GM21723 (cell line): ENCODE measurements at regions not wholly inside any gene's neighbourhood (a gene's known extent, or its start where the extent isn't known, plus 50 kb on each side); places are given as distances from the start of the nearest gene placed in this dataset.

Experiments used
- ATAC-seq: cut with Tn5 transposase; IDR thresholded peaks from one replicate; pipeline ENCODE4 v1.9.1; 2021; ENCODE audit warnings: mild to moderate bottlenecking, moderate library complexity; ENCODE audit not compliant: unreplicated experiment

DNA sequence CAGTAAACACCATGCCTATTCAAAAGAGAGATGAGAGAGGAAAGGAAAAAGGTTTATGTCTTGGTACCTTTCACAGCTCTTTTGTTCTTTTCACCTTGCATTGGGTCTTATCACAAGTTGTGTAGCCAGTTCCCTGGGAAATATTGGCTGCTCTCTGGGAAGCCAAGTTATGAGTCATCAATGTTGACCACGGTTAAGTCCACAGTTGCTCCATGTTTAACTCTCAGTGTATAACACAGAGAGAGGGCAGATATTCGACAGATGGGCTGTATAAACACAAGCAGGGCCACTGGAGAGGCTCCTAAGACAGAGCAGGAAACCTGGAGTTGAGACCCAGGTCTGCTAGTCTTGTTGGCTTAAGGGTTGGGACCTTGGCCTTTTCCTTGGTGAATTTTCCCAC lies 718.6 kb downstream of the QKI start:
- no peak for ATAC-seq

DNA sequence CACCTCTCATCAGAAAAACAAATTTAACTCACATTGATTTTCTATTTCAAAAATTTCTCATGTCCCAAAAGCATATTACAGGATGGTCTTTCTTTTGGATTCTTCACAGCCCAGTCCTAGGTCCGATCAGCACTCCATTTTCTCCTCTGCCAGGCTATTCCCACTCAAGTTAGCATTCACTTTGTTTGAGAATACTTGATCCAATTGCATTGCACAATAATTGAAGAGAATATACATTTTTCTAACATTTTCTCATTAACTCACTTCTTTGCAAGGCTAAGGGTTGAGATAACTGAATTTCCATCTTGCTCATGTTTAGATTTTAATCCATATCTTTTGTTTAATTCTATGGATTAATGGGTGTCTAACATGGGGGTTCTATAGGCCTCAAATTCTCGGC lies 716.1 kb downstream of the QKI start:
- no peak for ATAC-seq

DNA sequence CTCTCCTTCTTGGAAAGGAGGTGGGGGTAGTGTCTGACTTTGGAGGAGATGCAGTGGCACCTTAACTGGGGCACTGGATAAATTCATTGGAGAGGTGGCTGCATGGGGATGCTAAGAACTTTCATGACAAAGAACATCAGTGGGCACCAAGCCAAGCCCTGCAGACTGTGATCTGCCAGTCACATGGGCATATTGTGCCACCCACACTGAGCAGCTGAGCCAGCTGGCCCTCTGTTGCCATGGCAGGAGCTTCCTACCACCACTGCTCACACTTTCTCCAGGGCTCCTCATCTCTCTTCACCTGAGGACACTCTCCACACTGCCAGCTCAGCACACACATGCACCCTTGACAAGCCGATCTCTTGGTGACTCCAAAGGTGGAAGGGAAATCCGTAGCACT lies 715.6 kb downstream of the QKI start:
- ATAC-seq: no peak

DNA sequence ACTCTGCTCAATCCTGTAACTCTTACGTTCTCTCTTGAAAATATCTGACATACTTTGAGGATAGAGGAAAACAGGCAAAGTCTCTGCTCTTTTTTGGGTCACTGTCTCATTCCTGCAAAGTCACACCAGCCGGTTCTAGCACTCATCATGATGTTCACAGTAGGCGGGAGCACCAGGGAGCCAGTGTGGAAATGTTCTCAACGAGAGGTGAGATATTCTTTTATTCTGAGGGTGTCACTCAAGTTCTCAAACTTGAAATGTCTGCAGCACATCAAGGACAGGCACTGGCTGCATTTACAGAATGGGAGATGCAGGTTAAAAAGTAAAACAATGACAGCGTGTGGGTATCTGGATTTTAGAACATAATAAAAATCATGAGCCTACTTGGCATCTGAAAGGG lies 714.7 kb downstream of the QKI start:
- no peak for ATAC-seq

DNA sequence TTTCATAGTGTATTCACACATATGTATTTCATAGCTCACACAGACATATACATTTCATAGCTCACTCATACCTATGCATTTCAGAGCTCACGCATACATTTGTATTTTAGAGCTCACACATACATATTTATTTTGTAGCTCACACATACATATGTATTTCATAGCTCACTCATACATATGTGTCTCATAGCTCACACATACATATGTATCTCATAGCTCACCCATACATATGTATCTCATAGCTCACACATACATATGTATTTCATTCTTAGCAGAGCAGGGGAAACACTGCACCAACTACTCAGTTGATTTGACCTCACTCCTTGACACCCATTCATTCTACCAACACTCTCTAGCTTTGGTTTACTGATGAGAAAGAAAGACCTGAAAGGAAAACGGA lies 713.6 kb downstream of the QKI start:
- no peak for ATAC-seq

DNA sequence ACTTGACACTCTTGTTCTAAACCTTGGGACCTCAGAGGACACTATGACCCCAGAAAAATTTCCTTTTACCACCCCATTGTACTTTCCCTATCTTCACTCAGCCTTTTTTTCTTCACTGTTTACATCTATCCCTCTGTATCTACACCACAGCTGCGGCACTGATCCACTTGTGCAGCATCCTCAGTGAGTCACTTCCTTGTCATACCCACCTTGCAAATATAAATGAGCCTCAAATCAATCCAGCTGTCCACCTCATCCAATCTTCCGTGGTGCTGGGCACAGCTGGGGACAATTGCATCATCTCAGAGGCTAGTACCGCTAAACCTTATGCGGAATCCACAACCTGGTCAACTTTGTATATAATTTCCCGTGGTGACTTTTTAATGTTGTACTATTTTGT lies 710.5 kb downstream of the QKI start:
- ATAC-seq: no peak

DNA sequence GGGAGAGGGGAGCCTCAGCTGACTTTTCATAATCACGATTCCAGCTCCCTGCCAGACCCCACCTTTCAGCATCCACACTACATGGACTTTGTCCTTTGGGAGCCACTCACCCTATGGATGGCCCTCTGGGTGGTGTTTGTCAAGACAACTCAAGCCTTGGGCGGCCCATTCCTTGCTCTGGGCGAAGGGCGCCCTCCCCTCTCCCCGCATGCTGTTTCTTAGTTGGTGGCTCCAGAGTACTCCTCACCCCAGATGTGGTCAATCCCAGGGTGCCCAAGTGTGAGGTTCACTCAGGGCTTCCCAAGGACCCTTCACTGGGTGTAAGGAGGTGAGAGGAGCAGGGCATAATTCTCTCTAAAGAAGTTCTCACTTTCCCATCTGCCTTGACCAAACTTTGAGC lies 710.0 kb downstream of the QKI start:
- no peak for ATAC-seq

DNA sequence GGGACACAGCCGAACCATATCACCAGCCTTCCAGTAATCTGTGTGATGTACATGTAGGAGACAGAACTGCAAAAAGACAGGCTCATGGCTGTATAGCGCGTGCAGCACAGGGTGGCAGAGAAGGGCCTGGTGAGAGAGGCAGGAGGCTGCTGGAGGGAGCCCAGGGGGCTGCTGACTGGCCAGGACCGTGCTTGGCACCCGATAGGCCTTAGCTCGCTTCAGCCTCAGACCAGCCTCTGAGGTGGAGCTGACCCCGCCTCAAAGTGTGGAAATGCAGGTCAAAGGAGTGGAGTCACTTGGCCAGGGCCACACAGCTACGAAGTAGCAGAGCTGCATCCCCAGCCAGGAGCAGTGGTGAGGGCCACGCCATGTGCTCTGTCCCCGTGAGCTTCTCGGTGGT lies 707.6 kb downstream of the QKI start:
- no peak for ATAC-seq

DNA sequence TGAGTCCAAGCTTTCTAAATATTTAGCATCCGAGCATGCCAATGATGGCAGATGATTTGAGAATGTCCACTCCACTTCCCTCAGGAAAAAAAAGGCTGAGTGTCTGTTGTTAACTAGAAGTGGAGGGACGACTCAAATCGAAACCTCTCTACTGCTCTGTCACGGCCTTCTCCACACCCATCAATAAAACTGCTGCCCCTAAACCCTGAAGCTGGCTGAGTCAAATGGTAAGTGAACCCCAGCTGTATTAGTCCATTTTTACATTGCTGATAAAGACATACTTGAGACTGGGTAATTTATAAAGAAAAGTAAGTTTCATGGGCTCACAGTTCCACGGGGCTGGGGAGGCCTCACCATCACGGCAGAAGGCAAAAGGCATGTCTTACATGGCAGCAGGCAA lies 707.0 kb downstream of the QKI start:
- ATAC-seq: no peak

DNA sequence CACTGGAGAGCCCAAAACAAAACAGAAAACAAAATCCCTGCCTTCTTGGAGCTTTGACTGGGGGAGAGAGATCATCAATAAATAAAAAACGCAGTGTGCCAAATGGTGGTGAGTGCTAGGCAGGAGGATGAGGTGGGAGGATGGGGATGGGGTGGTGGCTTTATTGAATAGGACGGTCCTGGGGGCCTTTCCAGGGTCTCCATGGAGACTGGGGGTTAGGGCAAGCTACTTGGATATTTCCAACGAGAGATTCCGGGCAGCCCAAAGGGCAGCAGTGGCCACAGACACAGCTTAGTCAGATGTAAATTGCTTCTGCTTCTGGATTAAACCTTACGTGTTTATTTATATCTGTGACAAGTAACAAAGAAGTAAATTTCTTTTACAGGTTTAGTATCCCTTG lies 700.1 kb downstream of the QKI start:
- ATAC-seq: no peak

DNA sequence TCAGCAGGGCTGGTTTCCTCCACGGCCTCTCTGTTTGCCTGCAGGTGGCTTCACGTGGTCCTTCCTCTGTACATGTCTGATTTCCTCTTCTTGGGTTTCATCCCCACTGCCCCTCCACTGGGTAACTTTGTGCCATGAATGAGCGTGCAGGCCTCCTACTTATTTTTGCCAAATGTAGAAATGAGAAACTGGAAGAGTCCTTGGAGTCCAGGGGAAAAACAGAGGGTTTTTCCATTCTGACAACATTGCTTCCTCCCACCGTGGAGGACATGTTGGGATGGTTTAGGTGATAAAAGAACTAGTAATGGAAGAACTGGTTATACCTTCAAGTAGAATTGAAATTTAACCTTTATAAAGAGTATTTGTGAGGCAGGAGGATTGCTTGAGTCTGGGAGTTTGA lies 699.5 kb downstream of the QKI start:
- ATAC-seq: no peak

DNA sequence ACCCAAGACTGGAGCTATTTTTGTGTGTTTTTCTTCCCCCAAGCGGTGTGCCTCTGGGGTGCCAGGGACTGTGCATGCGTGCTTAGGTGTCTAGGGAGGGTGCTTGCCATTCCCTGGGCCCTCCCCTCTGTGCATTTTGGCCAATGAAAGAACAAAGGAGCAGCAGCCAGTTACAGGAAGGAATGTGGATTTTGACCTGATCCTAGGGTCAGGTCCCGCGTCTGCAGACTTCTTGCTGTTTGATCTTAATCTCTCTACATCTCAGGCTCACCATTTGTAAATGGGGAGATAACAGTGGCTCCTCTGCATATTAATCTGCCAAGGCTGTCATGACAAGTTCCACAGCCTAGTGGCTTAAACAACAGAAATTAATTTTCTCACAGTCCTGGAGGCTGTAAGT lies 699.1 kb downstream of the QKI start:
- no peak for ATAC-seq

DNA sequence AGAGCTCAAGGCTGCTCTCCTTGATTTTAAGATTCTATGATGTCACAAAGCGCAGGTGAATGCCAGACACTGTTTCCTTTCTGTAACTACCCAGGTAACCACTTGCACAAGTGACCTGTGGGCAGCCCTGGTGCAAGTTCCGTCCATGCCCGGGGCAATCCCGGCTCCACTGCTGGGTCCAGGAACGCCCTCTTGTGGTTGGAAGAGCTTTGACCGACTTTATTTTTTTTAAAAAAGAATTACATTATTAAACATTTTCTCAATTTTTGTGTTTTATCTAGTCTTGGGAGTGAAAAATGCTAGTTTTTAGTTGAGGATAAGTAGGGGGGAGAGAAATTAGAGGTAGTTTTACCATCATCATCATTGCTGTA lies 695.2 kb downstream of the QKI start:
- ATAC-seq: no peak

DNA sequence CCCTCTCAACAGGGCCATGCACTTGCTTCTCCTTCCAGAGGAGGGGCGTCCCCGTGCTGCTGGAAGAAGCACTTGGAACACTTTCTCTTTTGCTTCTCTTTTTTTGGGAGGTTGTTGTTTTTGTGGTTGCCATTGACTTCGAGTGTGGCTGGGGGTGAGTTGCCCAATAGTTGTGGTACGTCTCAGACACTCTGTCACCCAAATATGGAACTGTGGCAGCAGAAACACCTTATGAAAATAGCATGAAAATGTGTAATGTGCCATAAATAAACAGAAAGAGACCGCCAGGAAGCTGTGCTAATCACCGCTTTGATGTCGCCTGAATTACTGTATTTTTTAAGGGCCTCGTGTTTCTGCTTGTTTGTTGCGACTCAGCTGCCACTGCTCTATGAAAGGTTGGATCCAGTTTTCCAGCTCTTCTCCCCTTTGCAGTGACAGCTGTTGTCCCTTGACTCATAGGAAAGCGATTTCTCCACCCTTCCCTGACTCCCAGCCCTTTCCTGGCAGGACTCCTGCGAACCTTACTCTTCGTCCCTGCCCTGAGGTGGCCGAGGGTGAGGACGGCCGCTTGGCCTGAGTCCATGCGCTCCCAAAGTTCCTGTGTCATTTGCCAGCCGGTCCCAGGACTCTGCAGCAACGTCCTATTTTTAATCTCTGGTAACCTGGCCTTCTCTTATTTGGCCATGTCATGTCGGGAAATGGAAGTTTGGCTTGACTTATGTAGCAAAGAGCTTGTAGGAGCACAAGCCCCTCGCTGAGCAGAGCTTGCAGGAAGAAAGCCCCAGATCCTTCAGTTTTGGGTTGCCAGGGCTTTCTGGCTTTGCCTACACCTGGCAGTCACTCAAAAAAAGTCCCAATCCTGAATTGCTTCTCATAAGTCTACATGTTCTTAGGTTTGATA lies 694.6 kb downstream of the QKI start:
- no peak for ATAC-seq

DNA sequence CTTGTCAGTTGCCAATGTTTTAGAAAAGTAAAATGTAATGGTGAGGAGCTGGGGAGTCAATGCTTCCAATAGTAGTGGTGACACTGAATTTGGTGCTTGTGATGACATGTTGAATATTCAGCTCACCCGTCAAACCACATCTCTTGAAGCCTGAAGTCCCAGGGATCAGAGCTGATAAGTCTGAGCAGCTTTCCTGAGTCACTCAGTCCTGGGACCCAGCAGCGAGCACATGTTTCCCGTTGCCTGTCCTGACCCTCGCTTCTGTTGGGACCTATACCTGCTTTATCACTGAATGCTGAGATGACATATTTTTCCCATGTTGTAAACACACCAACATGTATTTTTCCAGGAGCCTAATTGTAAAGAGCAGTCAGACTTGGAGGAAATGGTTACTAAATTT lies 693.6 kb downstream of the QKI start:
- no peak for ATAC-seq

DNA sequence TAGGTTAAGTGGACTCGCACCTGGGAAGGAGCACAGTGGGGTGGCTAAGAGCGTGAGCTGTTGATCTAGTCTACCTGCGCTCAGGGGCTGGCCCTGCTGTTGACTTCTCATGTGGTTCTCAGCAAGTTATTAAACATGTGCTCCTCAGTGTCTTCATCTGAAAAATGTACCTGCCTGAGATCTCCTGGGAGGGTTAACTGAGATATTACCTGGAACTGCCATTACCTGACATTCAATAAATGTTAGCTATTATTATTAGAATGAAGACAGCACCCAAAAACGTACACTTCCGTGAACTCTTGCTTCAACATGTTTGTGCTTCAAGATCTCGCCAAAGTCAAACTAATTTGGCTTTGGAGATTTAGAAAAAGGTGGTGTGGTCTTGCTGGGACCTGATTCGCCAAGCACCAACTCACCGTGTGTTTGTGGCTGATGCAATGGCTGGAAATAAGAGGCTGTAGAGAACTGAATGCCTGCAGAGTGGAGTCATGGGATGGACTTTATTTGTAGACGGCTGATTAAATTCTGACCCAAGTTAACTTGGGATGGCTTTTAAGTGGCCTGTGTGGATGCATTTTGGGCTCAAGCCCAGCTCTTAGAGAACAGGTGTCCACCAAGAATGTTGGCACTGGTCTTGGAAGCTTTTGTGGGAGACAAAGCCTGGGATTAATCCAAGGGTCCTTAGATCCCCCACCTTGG lies 692.9 kb downstream of the QKI start:
- ATAC-seq: no peak

DNA sequence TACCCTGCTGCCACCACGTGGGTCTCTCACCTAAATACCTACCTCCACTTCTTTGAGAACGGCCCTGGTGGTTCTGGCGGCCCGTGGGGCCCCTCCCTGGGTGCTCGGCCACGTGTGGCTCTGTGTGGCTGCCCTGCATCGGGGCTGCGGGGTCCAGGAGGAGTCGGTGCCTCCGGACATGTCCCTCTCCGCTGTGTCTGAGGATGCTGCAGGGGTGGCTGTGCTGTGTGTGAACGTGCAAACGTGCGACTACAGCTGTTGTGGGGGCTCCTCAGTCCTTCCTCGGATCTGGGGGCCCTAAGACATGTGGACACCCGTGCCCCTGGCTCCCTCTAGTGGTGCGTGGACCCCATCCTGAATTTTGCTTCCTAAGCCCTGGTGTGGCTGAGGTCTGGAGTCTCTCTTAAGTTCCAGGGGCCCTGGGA lies 691.8 kb downstream of the QKI start:
- no peak for ATAC-seq

DNA sequence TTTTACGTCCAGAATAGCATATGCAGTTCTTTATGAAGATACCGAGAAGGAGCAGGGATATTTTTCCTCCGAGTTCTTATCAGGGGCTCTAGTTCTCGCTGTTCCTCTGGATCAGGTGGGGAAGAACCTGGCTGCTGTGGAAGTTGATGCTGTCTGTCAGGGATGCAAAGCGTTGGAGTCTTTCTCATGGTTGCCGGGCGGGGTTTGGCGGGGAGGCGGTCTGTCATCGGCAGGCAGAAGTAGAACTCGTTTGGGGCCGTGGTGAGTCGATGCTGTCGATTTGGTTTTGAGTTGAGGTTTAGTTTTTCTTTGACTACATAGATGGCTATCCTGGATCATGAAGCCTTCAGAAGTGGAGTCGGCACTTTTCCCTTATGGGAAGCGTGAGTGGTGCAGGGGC lies 691.2 kb downstream of the QKI start:
- ATAC-seq: no peak

DNA sequence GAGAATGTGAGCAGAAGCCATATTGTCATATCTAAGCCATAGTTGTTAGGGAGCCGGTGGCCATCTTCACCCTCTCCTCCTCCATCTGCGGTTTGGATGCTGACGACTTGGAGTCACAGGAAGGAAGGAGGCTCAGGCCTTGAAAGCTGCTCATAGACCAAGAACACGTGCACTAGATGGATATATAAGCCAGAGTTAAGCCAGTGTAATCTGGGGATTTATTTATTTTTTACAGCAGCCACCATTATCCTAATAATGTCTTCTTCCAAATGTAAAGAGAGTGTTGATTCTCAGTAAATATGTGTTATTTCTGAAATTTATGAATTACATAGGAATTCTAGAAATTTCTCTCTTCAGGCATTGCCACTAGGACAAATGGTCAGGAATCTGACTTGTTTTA lies 689.9 kb downstream of the QKI start:
- no peak for ATAC-seq

DNA sequence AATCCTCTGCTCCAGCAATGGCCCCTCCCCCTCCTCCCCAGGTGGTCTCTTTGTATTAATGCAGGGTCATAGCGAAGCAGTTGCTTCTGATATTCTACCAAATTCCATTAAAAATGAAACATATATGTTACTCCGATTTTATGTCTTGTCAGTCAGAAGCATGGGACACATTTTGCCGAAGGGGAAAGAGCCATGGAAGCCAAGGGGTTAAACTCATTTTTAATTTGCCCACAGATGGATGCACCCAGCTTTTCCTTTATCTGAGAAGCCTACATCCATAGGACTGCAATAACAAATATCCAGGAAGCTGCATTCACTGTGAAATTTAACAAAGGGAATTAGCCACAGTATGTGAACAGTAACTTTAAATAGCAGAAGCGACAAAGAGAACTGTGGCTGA lies 688.2 kb downstream of the QKI start:
- ATAC-seq: no peak

DNA sequence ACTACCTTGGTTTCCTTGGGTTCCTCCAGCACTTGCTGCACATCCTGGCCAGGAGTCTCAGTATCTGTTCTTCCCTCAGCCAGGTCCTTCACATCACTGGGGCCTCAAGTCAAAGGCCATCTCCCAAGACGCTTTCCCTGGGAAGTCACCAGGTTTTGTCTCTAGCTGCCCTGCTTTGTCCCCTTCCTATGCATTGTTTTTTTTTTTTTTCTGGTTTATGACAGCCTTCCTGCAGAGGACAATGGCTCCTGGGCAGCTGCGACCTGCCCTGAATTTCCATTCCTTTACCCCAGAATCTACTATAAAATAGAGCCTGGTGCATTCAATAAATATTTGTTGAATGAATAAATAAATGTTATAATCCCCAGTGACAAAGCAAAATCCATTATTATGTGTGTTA lies 687.3 kb downstream of the QKI start:
- no peak for ATAC-seq

DNA sequence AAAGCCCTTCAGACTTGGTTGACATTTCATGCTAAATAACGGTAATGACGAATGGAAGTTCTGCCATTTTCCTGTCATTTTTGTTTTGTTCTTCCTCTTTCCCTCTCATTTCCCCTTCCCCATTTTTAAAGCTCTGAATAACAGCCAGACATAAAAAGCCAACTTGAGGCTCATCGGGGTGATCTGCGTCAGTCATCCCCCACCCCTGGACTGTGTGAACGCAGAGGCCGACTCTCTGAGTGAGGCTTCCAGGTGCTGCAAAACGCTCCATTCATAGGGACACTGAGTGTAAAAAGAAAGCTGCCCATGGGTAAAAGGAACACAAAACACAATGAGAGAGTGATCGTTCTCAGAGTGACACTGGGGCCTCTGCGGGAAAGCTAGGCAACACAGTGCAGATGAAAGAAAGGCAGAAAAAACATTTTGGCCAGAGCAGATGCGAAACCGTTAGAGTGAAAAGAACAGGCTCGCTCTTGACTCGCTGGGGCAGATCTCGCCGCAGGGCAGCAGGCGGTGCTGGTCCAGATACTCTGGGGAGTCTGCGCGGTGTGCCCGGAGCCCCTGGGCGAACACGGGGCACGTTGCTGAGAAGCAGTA lies 684.8 kb downstream of the QKI start:
- ATAC-seq: no peak
